GM21825 (cell line): ENCODE measurements at regions not wholly inside any gene's neighbourhood (a gene's known extent, or its start where the extent isn't known, plus 50 kb on each side); places are given as distances from the start of the nearest gene placed in this dataset.
A peak's percentile ranks its signal among the peaks of the same experiment; 100 is the strongest.

Source experiments
- ATAC-seq: cut with Tn5 transposase; IDR thresholded peaks from one replicate; pipeline ENCODE4 v1.9.1; 2021; ENCODE audit warnings: mild to moderate bottlenecking, moderate library complexity; ENCODE audit not compliant: unreplicated experiment

GRCh38 chr6:16078064-16078463 is 50.8 kb upstream of the MYLIP start:
- peak; percentile 80 for ATAC-seq

- ATAC-seq: no peak
These were observed 59.2 kb upstream of the MYLIP start for GRCh38 chr6:16069671-16070070.

GRCh38 chr6:16069222-16069621 is 59.7 kb upstream of the MYLIP start:
- ATAC-seq: no peak

DNA sequence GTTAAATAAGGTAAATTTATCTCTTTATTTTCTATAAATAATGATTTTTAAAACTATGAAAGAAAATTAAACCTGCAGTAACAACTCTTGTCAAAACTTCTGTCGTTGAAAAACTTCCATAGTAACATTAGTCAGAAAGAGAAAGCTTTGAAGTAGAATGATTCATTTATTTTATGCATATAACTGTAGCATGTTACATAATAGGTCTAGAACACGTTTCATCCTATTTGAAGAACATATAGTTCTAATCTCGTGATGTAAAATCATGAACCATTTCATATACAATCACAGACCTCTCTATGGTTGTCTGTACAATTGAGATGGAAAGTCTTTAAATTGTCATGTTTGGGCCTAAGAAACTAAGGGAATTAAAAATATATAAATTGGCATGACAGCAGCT is 61.3 kb upstream of the MYLIP start:
- no peak for ATAC-seq

GRCh38 chr6:16064671-16065072 is 64.2 kb upstream of the MYLIP start:
- ATAC-seq: no peak

- ATAC-seq: no peak
These were observed 65.3 kb upstream of the MYLIP start for GRCh38 chr6:16063580-16063979.

- no peak for ATAC-seq
These were observed 67.1 kb upstream of the MYLIP start for GRCh38 chr6:16061818-16062217.

DNA sequence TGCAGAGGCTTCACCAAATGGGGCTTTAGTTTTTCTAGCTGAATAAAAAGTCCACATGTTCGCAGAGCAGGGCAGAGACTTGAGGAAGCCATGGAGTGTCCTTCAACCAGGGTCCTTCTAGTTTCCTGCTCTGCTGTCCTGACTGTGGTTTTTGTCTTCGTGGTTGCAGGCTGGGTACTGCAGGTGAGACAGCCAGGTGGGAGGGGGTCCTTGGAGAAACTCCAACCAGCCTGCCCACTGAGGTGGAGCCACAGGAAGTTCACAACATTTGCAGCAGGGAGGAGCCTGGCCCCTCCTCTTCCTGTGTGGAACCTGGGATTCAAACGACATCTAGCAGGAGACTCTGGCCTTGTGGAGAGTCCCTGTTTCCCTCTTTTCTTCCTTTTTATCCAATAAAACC is 68.8 kb upstream of the MYLIP start:
- ATAC-seq: no peak

DNA sequence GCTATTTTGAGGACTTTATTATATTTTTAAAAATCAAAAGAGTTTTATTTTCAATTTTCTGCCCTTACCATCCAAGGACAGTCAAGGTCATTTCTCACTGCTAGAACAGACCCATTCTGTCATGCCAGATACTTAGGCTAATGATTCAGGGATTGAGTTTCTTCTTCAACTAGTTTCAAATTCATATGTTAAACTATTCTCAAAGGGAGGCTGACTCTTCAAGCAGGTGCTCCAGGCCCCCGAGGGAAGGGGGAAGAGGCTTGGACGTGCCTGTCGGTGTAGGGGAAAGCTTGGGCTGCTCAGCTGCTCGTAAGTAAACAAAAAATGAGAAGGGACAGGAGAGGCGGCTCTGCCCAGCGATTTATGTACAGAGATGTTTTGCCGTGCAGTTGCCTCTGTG is 69.4 kb upstream of the MYLIP start:
- no peak for ATAC-seq

DNA sequence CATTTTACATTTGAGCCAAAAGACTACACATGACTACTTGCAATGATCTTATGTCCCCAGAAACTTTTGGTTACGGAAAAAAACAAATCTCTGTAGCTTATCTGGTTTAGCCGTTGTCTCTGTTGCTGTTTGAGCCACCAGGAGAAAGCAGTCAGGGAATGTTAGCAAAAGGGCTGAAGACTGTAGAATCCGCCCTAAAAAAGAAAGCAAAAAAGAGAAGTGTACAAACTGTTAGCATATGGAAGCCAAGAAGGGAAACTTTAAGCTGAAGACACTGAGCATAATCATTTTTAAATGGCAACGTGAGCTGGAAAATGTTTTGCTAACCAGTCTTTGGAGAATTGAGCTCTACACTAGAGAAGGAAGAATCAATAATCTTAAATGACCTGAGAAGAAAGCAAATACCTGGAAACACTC is 69.9 kb upstream of the MYLIP start:
- ATAC-seq: no peak

DNA sequence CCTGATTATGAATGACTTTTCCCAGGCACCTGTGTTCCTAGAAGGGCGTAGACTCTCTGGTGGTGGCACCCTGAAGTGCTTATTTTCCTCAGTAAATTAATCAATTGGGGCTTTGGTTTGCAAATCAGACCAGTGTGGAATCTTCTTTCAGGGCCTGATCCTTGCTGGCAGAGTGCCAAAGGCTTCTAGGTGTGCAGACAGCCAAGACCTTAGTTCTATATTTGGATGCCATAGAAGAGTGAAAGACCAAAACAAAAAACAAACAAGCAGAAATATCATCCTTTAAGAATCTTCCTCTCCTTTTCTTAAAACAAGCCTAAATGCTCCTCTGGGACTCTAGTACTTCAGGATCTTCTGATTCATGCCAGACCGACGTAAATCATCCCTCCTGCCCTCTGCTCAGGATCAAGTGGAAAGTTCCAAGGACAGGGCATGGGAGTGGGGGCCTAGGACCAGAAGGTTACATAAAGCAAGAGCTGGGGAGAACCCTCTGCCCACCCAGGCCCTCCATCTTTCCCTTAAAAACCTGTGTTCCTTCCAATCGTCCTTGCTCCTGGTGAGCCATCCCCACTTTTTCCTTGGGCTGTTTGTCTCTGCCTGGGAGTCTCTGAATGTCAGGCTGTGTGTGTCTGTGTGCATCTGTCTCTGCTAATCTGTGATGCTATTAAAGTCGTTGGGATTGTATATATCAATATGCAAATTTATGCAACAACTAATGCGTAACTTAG is 70.5 kb upstream of the MYLIP start:
- ATAC-seq: no peak

DNA sequence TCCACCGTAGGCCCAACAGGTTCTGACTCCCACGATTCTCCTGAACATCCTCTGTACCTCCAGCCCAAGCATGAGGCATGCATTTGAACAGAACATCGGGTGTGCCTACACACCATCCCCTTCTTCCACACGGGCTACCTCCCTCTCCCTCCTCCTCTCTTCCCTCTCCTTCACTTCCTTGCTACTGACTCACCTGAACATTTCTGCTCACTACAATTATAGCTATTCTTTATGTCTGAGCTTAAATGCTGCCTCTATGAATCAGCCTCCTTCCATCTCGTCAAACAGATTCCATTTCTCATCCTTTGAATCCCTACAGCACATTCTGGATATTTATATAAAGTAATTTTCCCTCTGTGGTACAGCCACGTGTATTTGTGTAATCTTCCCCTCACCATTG is 71.4 kb upstream of the MYLIP start:
- no peak for ATAC-seq

- ATAC-seq: no peak
These were observed 72.5 kb upstream of the MYLIP start for GRCh38 chr6:16056263-16056870.

GRCh38 chr6:16055852-16056251 is 73.0 kb upstream of the MYLIP start:
- no peak for ATAC-seq

GRCh38 chr6:16049168-16049567 is 79.7 kb upstream of the MYLIP start:
- ATAC-seq: no peak

- no peak for ATAC-seq
These were observed 80.7 kb upstream of the MYLIP start for GRCh38 chr6:16048221-16048620.

- ATAC-seq: no peak
These were observed 81.4 kb upstream of the MYLIP start for GRCh38 chr6:16047435-16047990.

DNA sequence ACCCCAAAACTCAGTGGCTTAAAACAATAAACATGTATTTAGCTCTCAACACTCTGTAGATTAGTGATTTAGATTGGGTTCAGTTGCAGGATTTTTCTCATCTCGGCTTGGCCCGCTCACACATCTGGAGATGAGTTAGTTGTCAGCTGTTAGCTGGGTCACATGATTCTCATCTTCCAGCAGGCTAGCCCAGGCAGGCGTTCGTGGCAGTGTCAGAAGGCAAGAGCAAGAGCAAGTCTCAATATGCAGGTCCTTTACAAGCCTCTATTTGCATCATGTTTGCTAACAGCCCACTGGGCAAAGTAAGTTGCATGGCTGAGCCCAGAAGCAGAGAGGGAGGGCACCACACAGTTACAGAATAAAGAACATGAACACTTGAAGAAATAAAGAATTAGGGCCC is 83.6 kb upstream of the MYLIP start:
- ATAC-seq: no peak

DNA sequence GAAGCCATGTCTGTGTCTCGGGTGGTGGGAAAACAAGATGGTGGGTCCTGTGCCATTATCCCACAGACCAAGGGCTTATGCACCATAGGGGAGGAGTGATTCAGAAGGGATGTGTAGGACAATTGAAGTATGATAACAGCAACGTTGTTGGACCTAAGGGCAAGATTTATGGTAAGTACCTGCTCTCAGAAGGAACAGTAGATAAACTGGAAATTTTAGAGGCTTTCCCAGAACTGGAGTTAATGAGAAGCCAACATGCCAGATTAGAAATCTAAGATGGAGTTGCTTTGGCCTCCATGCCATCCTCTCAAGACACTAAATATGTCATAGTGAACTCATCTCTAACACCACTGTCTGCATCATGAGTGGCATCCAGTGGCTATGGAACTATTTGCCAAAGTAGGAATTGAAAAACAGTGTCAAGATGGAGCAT is 84.7 kb upstream of the MYLIP start:
- no peak for ATAC-seq

DNA sequence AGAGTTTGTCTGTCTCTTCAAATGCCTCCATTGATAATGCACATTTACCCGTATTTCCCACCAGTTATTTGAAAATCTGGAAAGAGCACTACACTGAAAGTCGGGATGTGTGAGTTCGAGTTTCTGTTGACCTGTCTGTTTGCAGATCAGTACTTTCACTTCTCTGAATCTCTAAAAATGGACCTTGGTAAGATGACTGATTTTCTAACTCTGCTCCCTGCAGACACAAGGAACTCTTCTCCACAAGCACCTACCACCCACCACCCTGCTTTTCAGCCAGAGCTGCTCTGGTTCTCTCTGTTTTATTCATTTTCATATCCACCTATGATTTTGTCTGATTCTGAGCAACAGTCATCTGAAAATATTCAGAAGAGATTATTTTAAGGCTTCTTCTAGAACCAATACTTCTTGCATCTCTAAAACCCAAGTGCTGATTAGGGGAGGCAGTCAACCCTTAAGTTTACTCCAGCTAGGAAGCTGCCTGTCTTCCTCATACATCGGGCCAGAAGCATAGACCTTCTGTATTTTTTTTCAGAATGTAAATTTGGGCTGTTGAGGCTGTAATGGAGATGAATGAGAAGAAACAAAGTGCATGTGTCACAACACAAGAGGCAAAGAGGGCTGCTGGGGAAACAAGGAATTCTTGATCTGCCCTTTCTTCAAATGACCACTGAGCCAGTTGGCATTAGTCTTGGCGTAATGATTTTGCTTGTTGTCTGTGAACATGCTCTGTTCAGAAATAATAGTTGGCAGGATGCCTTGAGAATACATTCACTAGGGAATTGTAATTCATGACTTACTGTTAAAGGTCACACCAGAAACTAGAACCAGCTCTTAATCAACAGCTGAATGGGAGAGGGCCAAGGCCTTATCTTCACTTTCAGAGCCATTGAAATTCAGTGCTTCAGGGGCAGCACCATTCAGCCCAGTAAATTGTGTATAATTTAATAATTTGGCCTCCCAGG is 85.4 kb upstream of the MYLIP start:
- peak; percentile 52 for ATAC-seq

- ATAC-seq: no peak
These were observed 86.1 kb upstream of the MYLIP start for GRCh38 chr6:16042751-16043150.
